ENCODE measurements at regions not wholly inside any gene's neighbourhood (a gene's known extent, or its start where the extent isn't known, plus 50 kb on each side); places are given as distances from the start of the nearest gene placed in this dataset.

DNA sequence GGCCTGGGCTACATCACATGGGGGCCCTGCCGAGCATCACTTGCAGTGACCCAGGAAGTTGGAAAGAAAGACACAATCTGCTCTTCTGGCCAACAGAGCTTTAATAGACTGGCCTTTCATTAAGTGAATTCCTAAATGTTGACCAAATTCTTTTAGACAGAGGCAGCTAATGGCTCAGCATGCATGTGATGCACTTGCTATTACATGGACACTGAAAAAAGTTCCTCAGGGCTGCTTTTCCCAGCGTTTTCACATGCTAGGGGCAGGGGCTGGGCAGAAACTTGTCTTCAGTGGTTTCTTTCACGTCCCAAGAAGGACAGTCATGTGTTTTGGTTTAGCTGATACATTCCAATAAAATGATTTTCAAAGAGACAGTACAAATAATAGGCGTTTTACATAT, 651.0 kb upstream of the SLC35B3 start:
- CTCF ChIA-PET, result interaction anchor here (0.9 kb wide), 1 partner anchor 29 kb away, joined by 3 read pairs; no protein-coding TSS in a partner anchor
- Mint-ChIP-seq H3K27me3 (no peaks in the 10 kb centered on the region), H3K27ac (no peak overlapping the region), H3K36me3 (no peaks in the 10 kb centered on the region), H3K4me3 (no peak overlapping the region), H3K9me3 (ENCODE audit: low read depth) (no peaks in the 10 kb centered on the region), H3K4me1 (no peaks in the 10 kb centered on the region)
- DNase-seq (no peak), ATAC-seq (no peak)

DNA sequence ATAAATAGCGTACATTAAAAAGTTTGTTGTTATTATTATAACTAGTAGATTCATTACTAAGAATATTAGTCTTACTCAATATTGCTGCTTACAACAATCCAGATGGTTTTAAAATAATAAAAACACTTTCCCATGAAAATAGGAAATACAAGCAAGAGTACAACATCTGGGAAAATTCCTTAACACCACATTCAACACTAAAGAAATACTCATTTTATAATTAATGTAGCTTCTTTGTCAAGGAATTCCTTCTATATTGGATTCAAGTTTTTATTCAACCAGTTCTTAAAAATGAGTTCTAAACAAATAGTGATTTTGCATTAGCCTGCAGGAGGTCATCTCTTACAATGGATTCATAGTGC, 650.3 kb upstream of the SLC35B3 start:
- ATAC-seq (no peak), DNase-seq (no peak)
- Mint-ChIP-seq H3K4me1 (no peaks in the 10 kb centered on the region), H3K27me3 (no peaks in the 10 kb centered on the region), H3K9me3 (ENCODE audit: low read depth) (no peaks in the 10 kb centered on the region), H3K4me3 (no peak overlapping the region), H3K27ac (no peak overlapping the region), H3K36me3 (no peaks in the 10 kb centered on the region)
- CTCF ChIA-PET, result no interaction called here

DNA sequence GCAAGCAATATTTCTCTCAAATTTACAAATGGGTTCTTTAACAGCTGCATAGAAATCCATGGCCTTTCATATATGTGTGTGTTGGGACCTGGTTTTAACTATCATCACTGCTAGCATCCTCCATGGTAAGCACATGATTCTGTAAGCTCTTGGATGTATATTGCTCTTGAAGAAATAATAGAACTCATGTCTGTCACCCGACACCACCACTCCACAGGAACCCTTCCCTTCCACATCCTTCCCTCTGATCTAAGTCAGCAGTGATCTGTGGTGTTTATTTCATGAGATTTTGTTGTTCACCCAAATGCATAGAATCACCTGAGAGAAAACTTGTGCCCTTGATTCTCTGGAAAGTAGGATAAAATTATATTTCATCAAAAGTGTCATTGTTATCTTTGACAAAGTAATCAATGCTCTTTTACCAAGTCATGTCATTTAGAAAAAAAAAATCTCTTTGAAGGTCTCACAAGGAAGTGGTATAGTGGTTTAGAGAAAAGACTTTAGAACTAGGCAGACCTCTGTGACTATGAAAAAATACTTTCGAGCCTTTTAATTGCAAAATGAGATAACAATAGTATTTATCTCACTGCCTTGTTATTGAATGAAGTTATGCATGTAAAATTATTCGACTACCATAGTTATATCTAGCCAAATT, 649.8 kb upstream of the SLC35B3 start:
- CTCF ChIA-PET, result no interaction called here

DNA sequence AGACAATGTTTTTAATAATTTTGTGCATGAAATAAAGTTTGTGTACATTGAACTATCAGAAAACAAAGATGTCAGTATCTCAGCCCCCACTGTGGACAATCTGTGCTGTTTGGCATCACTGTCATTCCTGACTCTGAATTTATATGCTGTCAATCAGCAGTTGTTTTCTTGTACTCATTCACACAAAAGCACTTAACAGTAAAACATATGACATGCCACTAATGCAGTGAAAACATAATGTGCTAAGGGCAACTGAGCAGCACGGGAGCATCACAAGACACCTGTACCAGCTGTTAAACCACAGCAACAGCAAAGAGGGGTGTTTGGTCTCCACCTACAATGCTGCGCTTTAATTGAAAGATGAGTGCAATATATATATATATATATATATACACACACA, 647.8 kb upstream of the SLC35B3 start:
- DNase-seq (no peak), ATAC-seq (no peak)
- CTCF ChIA-PET, result no interaction called here
- Mint-ChIP-seq H3K27ac (no peak overlapping the region), H3K36me3 (no peaks in the 10 kb centered on the region), H3K4me3 (no peak overlapping the region), H3K4me1 (no peaks in the 10 kb centered on the region), H3K27me3 (no peaks in the 10 kb centered on the region), H3K9me3 (ENCODE audit: low read depth) (peaks cover 3% of the 10 kb centered on the region)

More for the DNA sequence above, 649.8 kb upstream of the SLC35B3 start:
- Mint-ChIP-seq H3K9me3 (ENCODE audit: low read depth) (no peaks in the 10 kb centered on the region), H3K27ac (no peak overlapping the region), H3K4me1 (no peaks in the 10 kb centered on the region), H3K4me3 (no peak overlapping the region), H3K36me3 (no peaks in the 10 kb centered on the region), H3K27me3 (no peaks in the 10 kb centered on the region)
- DNase-seq, result no peak
- no peak for ATAC-seq

DNA sequence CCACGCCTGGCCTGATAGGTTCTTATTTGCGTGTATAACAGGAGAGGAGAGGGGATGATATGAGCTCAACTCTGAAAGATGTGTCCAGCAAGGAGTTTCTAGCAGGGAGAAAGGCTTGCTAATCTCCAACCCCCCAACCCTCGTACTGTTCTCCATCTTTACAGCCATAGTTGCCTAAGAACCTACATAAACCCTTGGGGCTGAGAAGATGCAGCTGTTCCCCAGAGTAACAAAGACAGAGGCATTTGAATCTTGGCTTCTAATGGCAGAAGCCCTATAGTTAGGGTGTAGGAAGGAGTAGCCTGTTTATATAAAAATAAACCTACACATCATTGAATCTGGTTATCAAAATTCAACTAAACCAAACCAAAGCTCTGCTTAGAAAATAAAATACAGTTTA, 631.4 kb upstream of the SLC35B3 start:
- ATAC-seq (no peak), DNase-seq (no peak)
- Mint-ChIP-seq H3K4me3 (no peak overlapping the region), H3K9me3 (ENCODE audit: low read depth) (peaks cover 7% of the 10 kb centered on the region), H3K36me3 (no peaks in the 10 kb centered on the region), H3K4me1 (no peaks in the 10 kb centered on the region), H3K27ac (no peak overlapping the region), H3K27me3 (no peaks in the 10 kb centered on the region)
- CTCF ChIA-PET, result no interaction called here

DNA sequence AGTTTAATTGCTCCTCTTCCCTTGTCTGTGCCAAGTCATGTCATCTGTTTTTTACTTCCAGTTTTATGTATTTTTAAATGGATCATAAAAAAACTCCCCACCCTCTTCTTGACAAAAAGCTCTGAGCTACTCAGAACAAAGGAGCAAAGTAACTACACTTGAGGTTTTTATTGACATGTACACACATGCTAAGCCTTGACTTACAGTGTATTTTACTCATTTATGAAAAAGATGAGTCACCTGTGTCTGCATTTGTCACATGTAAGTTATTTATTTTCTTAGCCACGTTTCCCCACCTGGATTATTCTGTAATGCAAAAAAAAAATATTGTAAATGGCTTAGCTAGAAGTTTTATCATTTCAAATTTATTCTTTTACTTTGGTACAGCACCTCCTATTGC, 628.8 kb upstream of the SLC35B3 start:
- CTCF ChIA-PET, result no interaction called here
- no peak for ATAC-seq
- no peak for DNase-seq
- Mint-ChIP-seq H3K36me3 (no peaks in the 10 kb centered on the region), H3K9me3 (ENCODE audit: low read depth) (peaks cover 3% of the 10 kb centered on the region), H3K27ac (no peak overlapping the region), H3K4me1 (no peaks in the 10 kb centered on the region), H3K27me3 (no peaks in the 10 kb centered on the region), H3K4me3 (no peak overlapping the region)

DNA sequence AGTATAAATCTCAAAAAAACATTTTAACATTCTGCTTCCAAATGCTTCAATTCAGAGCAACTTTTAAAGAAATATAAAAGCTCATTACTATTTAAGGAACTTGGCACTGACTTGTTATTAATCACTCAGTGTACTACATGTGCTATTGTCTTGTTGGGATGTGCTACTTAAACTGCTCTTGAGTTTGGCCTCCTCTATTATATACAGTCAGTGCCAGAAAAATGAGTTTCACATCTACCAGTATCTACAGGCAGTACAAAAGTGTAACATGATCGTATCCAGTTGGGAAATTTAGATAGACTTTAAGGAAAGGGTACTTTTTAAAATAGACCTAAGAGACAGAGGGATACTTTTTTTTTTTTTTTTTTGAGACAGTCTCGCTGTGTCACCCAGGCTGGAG, 627.3 kb upstream of the SLC35B3 start:
- Mint-ChIP-seq H3K27me3 (no peaks in the 10 kb centered on the region), H3K27ac (no peak overlapping the region), H3K36me3 (no peaks in the 10 kb centered on the region), H3K4me1 (no peaks in the 10 kb centered on the region), H3K4me3 (no peak overlapping the region), H3K9me3 (ENCODE audit: low read depth) (peaks cover under 1% of the 10 kb centered on the region)
- DNase-seq (no peak), ATAC-seq (no peak)
- CTCF ChIA-PET, result no interaction called here

DNA sequence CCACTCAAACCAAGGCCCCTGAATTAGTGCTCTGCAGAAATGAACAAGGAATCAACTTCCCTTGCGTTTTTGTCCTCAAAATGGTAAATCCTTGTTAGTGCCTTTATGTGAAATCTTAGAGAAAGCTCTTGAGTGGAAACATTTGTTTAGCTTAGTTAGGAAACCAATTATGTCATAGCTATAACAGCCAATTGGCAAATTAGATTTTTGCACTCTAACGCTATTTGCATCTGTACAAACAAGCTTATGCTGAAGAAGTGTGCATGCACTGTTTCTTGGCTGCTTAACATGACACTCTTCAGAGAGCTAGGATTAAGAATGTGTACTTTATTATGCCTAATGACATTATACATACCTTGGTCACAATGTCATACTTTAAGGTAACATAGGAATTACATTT, 622.6 kb upstream of the SLC35B3 start:
- H3K27ac Mint-ChIP-seq, result no peak overlapping the region
- CTCF ChIA-PET, result no interaction called here
- peaks cover 3% of the 10 kb centered on the region for H3K9me3 Mint-ChIP-seq (ENCODE audit: low read depth)
- H3K27me3 Mint-ChIP-seq, result no peaks in the 10 kb centered on the region
- no peak for ATAC-seq
- no peak for DNase-seq
- no peaks in the 10 kb centered on the region for H3K36me3 Mint-ChIP-seq
- H3K4me1 Mint-ChIP-seq, result no peaks in the 10 kb centered on the region
- H3K4me3 Mint-ChIP-seq, result no peak overlapping the region

DNA sequence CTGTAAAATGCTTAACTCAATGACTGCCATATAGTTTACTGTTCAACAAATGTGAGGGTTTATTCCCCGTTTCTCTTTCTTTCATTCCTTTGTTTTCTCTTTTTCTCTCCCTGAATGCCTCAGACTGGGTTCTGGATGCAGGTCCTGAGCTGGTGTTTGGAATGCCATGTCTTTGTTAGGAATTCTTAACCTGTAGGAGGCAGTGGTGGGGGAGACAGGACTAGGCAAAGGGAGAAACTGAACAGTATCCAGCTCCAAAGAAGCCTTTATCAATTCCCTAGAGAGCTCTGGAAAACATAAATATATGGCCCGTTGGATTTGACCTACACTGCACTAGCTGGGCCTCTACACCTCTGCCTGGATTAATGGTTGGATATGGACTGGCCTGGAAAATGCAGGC, 621.2 kb upstream of the SLC35B3 start:
- H3K9me3 Mint-ChIP-seq (ENCODE audit: low read depth), result peaks cover 3% of the 10 kb centered on the region
- H3K36me3 Mint-ChIP-seq, result no peaks in the 10 kb centered on the region
- no peak for ATAC-seq
- H3K4me3 Mint-ChIP-seq, result no peak overlapping the region
- no peak overlapping the region for H3K27ac Mint-ChIP-seq
- DNase-seq, result no peak
- H3K4me1 Mint-ChIP-seq, result no peaks in the 10 kb centered on the region
- H3K27me3 Mint-ChIP-seq, result no peaks in the 10 kb centered on the region
- CTCF ChIA-PET, result no interaction called here

DNA sequence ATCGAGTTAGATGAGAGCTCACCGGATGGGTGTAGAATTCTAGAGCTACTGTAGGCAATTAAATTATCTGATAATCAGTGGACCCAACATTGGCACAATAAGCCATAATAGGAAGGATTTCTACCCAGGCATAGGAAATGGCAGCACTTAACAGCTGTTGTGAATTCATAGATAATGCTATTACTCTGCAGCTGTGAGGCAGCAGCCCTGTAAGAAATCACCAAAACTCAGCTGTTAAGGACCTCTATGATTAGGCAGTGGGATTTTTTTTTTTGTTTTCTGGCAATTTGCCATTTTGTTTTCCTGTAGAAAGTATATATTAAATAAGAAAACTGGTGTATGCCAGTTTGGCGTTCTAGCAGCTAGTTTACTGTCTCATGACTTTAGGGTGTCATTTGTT, 609.1 kb upstream of the SLC35B3 start:
- Mint-ChIP-seq H3K27ac (no peak overlapping the region), H3K9me3 (ENCODE audit: low read depth) (peaks cover 16% of the 10 kb centered on the region), H3K36me3 (peaks cover 1% of the 10 kb centered on the region), H3K27me3 (no peaks in the 10 kb centered on the region), H3K4me1 (no peaks in the 10 kb centered on the region), H3K4me3 (no peak overlapping the region)
- CTCF ChIA-PET, result no interaction called here
- DNase-seq (no peak), ATAC-seq (no peak)

DNA sequence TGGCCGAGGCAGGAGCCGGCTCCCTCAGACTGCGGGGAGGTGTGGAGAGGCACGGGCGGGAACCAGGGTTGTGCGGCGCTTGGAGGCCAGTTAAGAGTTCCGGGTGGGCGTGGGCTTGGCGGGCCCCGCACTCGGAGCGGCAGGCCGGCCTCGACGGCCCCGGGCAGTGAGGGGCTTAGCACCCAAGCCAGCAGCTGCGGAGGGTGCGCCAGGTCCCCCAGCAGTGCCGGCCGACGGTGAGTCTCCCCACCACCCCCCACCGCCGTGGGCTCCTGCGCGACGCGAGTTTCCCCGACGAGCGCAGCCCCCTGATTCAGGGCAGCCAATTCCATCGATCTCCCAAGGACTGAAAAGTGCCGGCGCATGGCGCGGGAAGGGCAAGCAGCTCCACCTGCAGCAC, 605.4 kb upstream of the SLC35B3 start:
- H3K27ac Mint-ChIP-seq, result no peak overlapping the region
- H3K4me3 Mint-ChIP-seq, result no peak overlapping the region
- no peaks in the 10 kb centered on the region for H3K4me1 Mint-ChIP-seq
- no peaks in the 10 kb centered on the region for H3K27me3 Mint-ChIP-seq
- peaks cover 17% of the 10 kb centered on the region for H3K9me3 Mint-ChIP-seq (ENCODE audit: low read depth)
- no peak for DNase-seq
- peaks cover 1% of the 10 kb centered on the region for H3K36me3 Mint-ChIP-seq
- CTCF ChIA-PET, result no interaction called here
- ATAC-seq, result no peak

DNA sequence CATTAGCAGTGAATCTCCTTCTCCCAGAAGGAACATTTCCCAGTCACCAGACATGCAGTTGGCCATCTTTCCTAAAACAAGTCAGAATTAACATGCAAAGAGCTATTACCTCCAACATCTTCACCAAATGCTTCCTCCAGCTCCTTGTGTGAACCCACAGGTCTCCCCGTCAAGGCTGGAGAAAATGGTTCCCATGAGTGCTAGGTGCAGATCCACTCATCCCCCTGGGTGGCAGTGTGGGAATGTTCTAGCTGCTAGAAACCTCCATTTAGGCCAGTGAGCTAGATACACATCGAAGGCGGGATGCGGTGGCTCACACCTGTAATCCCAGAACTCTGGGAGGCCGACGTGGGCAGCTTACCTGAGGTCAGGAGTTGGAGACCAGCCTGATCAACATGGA, 603.9 kb upstream of the SLC35B3 start:
- ATAC-seq (no peak), DNase-seq (no peak)
- Mint-ChIP-seq H3K27me3 (no peaks in the 10 kb centered on the region), H3K27ac (no peak overlapping the region), H3K9me3 (ENCODE audit: low read depth) (peaks cover 17% of the 10 kb centered on the region), H3K4me1 (no peaks in the 10 kb centered on the region), H3K36me3 (peaks cover 1% of the 10 kb centered on the region), H3K4me3 (no peak overlapping the region)
- CTCF ChIA-PET, result no interaction called here

DNA sequence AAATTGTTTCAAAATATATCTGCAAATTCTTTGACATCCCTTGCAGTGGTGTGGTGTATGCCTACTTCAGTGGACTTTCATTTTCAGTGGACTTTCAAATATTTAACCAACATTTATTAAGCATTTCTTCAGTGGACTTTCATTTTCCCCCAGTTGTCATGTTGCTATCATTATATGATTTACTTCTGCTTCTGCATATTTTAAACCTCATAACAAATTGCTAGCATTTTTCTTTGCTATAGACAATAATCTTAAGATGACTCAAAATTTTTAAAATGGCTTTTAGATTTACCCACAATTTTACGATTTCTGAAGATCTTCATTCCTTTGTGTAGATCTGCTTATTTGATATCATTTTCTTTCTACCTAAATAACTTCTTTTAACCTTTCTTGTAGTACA, 592.7 kb upstream of the SLC35B3 start:
- H3K9me3 Mint-ChIP-seq (ENCODE audit: low read depth), result peaks cover 7% of the 10 kb centered on the region
- no peaks in the 10 kb centered on the region for H3K27me3 Mint-ChIP-seq
- ATAC-seq (no peak), DNase-seq (no peak)
- H3K36me3 Mint-ChIP-seq, result no peaks in the 10 kb centered on the region
- H3K27ac Mint-ChIP-seq, result no peak overlapping the region
- CTCF ChIA-PET, result no interaction called here
- no peak overlapping the region for H3K4me3 Mint-ChIP-seq
- no peaks in the 10 kb centered on the region for H3K4me1 Mint-ChIP-seq

DNA sequence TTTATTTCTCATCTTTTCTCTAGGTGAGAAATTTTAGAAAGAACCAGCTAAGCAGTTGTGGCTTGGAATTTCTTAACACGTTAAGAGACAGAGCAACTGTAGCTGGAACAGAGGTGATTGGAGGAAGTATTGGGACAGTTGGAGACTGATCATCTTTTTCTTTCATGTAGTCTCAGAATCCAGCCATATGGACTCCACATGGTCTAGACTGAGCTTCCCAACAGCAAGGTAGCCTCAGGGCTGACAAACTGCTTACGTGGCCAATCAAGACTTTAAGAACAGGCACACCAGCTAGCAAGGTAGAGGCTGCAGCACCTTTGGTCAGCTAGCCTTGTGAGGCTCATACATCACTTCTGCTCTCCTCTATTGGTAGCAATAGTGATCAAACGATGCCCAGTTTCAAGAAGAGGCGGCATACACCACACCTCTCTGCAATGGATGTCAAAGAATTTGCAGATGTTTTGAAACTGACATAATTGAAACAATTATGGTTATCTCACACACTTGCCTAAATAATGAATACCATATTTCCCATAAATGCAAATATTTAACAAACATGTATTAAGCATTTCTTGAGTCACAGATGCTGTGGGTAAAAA, 590.5 kb upstream of the SLC35B3 start:
- Mint-ChIP-seq H3K4me1 (no peaks in the 10 kb centered on the region), H3K4me3 (no peak overlapping the region), H3K9me3 (ENCODE audit: low read depth) (peaks cover 8% of the 10 kb centered on the region), H3K27ac (no peak overlapping the region), H3K36me3 (no peaks in the 10 kb centered on the region), H3K27me3 (no peaks in the 10 kb centered on the region)
- ATAC-seq (no peak), DNase-seq (no peak)
- CTCF ChIA-PET, result no interaction called here

DNA sequence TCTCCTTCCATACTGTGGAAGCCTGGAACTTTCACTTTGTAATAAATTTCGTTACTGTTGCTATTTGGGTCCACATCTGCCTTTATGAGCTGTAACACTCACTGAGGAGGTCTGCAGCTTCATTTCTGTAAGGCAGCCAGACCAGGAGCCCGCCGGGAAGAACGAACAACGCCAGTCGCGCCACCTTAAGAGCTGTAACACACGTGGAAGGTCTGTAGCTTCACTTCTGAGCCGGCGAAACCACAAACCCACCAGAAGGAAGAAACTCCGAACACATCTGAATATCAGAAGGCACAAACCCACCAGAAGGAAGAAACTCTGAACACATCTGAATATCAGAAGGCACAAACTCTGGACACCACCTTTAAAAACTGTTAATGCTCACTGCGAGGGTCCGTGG, 589.9 kb upstream of the SLC35B3 start:
- no peaks in the 10 kb centered on the region for H3K27me3 Mint-ChIP-seq
- ATAC-seq (no peak), DNase-seq (no peak)
- no peak overlapping the region for H3K4me3 Mint-ChIP-seq
- H3K36me3 Mint-ChIP-seq, result no peaks in the 10 kb centered on the region
- CTCF ChIA-PET, result no interaction called here
- no peak overlapping the region for H3K27ac Mint-ChIP-seq
- no peaks in the 10 kb centered on the region for H3K4me1 Mint-ChIP-seq
- H3K9me3 Mint-ChIP-seq (ENCODE audit: low read depth), result peaks cover 8% of the 10 kb centered on the region

All from activated CD8-positive, alpha-beta memory T cell treated with anti-CD3 and anti-CD28 coated beads, Interleukin-2, amount 10 ng/mL, durations not matched to agents 7 days and 5 days (primary cell).